HG03097 (cell line): ENCODE measurements at regions not wholly inside any gene's neighbourhood (a gene's known extent, or its start where the extent isn't known, plus 50 kb on each side); places are given as distances from the start of the nearest gene placed in this dataset.
"Not testable (repeated sequence)": the region's sequence is repeated elsewhere in the genome, so short reads cannot be mapped to it uniquely, and the experiment has no call there.

Source experiments
- ATAC-seq: cut with Tn5 transposase; IDR thresholded peaks from one replicate; pipeline ENCODE4 v1.9.1; 2021; ENCODE audit not compliant: unreplicated experiment, low FRiP score

GRCh38 chr7:69257592-69257991 lies 340.7 kb upstream of the AUTS2 start:
- ATAC-seq: no peak

GRCh38 chr7:69259445-69259844 lies 338.8 kb upstream of the AUTS2 start:
- no peak for ATAC-seq

GRCh38 chr7:69260023-69260422 lies 338.3 kb upstream of the AUTS2 start:
- ATAC-seq: no peak

- no peak for ATAC-seq
Measured at GRCh38 chr7:69263550-69263949, 334.7 kb upstream of the AUTS2 start.

- ATAC-seq: no peak
Measured at GRCh38 chr7:69269806-69270205, 328.5 kb upstream of the AUTS2 start.

GRCh38 chr7:69272101-69272500 lies 326.2 kb upstream of the AUTS2 start:
- ATAC-seq: no peak

GRCh38 chr7:69276011-69276729 lies 322.1 kb upstream of the AUTS2 start:
- no peak for ATAC-seq

GRCh38 chr7:69277366-69277765 lies 320.9 kb upstream of the AUTS2 start:
- ATAC-seq: no peak

- ATAC-seq: no peak
Measured at GRCh38 chr7:69282946-69283345, 315.3 kb upstream of the AUTS2 start.

GRCh38 chr7:69283421-69283820 lies 314.9 kb upstream of the AUTS2 start:
- no peak for ATAC-seq

GRCh38 chr7:69285854-69286253 lies 312.4 kb upstream of the AUTS2 start:
- no peak for ATAC-seq

GRCh38 chr7:69295977-69296376 lies 302.3 kb upstream of the AUTS2 start:
- ATAC-seq: no peak

- ATAC-seq: no peak
Measured at GRCh38 chr7:69301253-69301652, 297.0 kb upstream of the AUTS2 start.

GRCh38 chr7:69309601-69310000 lies 288.7 kb upstream of the AUTS2 start:
- ATAC-seq: no peak

- ATAC-seq: no peak
Measured at GRCh38 chr7:69311489-69311888, 286.8 kb upstream of the AUTS2 start.

- not testable (repeated sequence) for ATAC-seq
Measured at GRCh38 chr7:69313852-69314251, 284.4 kb upstream of the AUTS2 start.

GRCh38 chr7:69318794-69319193 lies 279.5 kb upstream of the AUTS2 start:
- no peak for ATAC-seq

- ATAC-seq: no peak
Measured at GRCh38 chr7:69328516-69328915, 269.8 kb upstream of the AUTS2 start.

GRCh38 chr7:69334701-69335100 lies 263.6 kb upstream of the AUTS2 start:
- no peak for ATAC-seq

GRCh38 chr7:69335331-69335730 lies 262.9 kb upstream of the AUTS2 start:
- ATAC-seq: no peak

GRCh38 chr7:69336976-69337375 lies 261.3 kb upstream of the AUTS2 start:
- no peak for ATAC-seq

- no peak for ATAC-seq
Measured at GRCh38 chr7:69338144-69338543, 260.1 kb upstream of the AUTS2 start.

GRCh38 chr7:69341288-69341687 lies 257.0 kb upstream of the AUTS2 start:
- no peak for ATAC-seq
